GM18858 (cell line): ENCODE measurements at regions not wholly inside any gene's neighbourhood (a gene's known extent, or its start where the extent isn't known, plus 50 kb on each side); places are given as distances from the start of the nearest gene placed in this dataset.
"Not testable (repeated sequence)": the region's sequence is repeated elsewhere in the genome, so short reads cannot be mapped to it uniquely, and the experiment has no call there.

Experiments used
- ATAC-seq: cut with Tn5 transposase; IDR thresholded peaks from one replicate; pipeline ENCODE4 v1.9.1; 2021; ENCODE audit not compliant: unreplicated experiment

GRCh38 chr2:126038861-126039260 lies 617.1 kb upstream of the GYPC start:
- ATAC-seq: no peak

GRCh38 chr2:126041391-126042047 lies 614.4 kb upstream of the GYPC start:
- no peak for ATAC-seq

GRCh38 chr2:126042089-126042488 lies 613.9 kb upstream of the GYPC start:
- ATAC-seq: no peak

- no peak for ATAC-seq
These were observed 607.2 kb upstream of the GYPC start for GRCh38 chr2:126048719-126049118.

- no peak for ATAC-seq
These were observed 606.5 kb upstream of the GYPC start for GRCh38 chr2:126049461-126049860.

- ATAC-seq: no peak
These were observed 604.8 kb upstream of the GYPC start for GRCh38 chr2:126050991-126051736.

GRCh38 chr2:126051737-126052240 lies 604.2 kb upstream of the GYPC start:
- not testable (repeated sequence) for ATAC-seq

- no peak for ATAC-seq
These were observed 596.6 kb upstream of the GYPC start for GRCh38 chr2:126059379-126059778.

- ATAC-seq: no peak
These were observed 570.8 kb upstream of the GYPC start for GRCh38 chr2:126085011-126085795.

- no peak for ATAC-seq
These were observed 555.0 kb upstream of the GYPC start for GRCh38 chr2:126100962-126101361.

GRCh38 chr2:126106006-126106405 lies 550.0 kb upstream of the GYPC start:
- no peak for ATAC-seq

GRCh38 chr2:126107883-126108282 lies 548.1 kb upstream of the GYPC start:
- no peak for ATAC-seq

- no peak for ATAC-seq
These were observed 540.0 kb upstream of the GYPC start for GRCh38 chr2:126115975-126116374.

GRCh38 chr2:126117886-126118285 lies 538.1 kb upstream of the GYPC start:
- no peak for ATAC-seq

GRCh38 chr2:126145752-126146151 lies 510.2 kb upstream of the GYPC start:
- ATAC-seq: no peak

GRCh38 chr2:126154256-126154785 lies 501.6 kb upstream of the GYPC start:
- ATAC-seq: no peak

- ATAC-seq: not testable (repeated sequence)
These were observed 495.0 kb upstream of the GYPC start for GRCh38 chr2:126160950-126161349.

GRCh38 chr2:126172631-126173184 lies 483.2 kb upstream of the GYPC start:
- no peak for ATAC-seq

GRCh38 chr2:126175222-126175621 lies 480.7 kb upstream of the GYPC start:
- ATAC-seq: no peak

- no peak for ATAC-seq
These were observed 478.5 kb upstream of the GYPC start for GRCh38 chr2:126177479-126177878.

- ATAC-seq: no peak
These were observed 468.3 kb upstream of the GYPC start for GRCh38 chr2:126187668-126188067.
